Tibial nerve (tissue), 4 donors: ENCODE measurements at regions not wholly inside any gene's neighbourhood (a gene's known extent, or its start where the extent isn't known, plus 50 kb on each side); places are given as distances from the start of the nearest gene placed in this dataset.

Experiments used
- CTCF ChIP-seq, 5 experiments: fragments of 200-600 bp in 3 of 5; fragments of 450-650 bp in 2 of 5; sonication (generic) in 3 of 5; IDR thresholded peaks; one replicate each; pipeline ENCODE4 v1.5.1; 2016 to 2019; ENCODE audit warnings: antibody characterized with exemption in 5 of 5, mild to moderate bottlenecking in 3 of 5, moderate library complexity in 2 of 5
- EP300 ChIP-seq, 2 donors: sonication (generic); formaldehyde crosslinking; IDR thresholded peaks; one replicate each; pipeline ENCODE4 v1.6.1; 2017; ENCODE audit warnings: antibody characterized with exemption in 2 of 2, mild to moderate bottlenecking in 1 of 2
- POLR2A ChIP-seq, 2 donors: fragments of 450-650 bp; IDR thresholded peaks; one replicate each; pipeline ENCODE4 v1.6.1; 2017; ENCODE audit warnings: antibody characterized with exemption in 2 of 2, mild to moderate bottlenecking in 2 of 2, moderate library complexity in 2 of 2

DNA sequence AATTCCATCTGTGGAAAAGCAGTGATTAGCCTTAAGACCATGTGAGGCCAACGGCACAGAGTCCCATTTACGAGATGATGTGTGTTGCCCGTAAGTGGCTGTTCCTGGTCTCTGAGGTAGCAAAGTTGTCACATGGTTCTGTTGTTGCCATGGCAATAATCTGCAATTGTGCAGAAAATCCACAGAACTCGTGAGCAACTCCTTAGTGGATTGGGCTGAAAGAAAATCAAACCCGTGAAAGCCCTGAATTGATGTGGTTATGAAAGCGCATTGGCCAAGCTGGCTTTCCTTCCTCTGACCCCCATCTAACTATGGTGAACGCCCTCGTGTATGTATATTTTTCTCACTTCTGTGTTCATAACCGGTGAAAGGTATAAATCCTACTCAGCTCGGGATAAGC, 614.7 kb downstream of the EBF1 start:
- TF ChIP-seq CTCF (IDR thresholded peaks at IDR 0.05), result no peak
- TF ChIP-seq EP300 (IDR thresholded peaks at IDR 0.05), result peak in 1 of 2 donors; percentile 23
- TF ChIP-seq POLR2A (IDR thresholded peaks at IDR 0.05), result no peak
